ENCODE measurements at regions not wholly inside any gene's neighbourhood (a gene's known extent, or its start where the extent isn't known, plus 50 kb on each side); places are given as distances from the start of the nearest gene placed in this dataset.

- TF ChIP-seq CTCF (IDR thresholded peaks at IDR 0.05; ENCODE audit: insufficient read depth, missing control alignments) = no peak
- FAIRE-seq (no peak), DNase-seq (ENCODE audit: insufficient read length, low spot score) (no peak)
Observed at GRCh38 chr9:4353236-4353635, 53.4 kb upstream of the GLIS3 start.

- no peak for DNase-seq (ENCODE audit: insufficient read length, low spot score)
- TF ChIP-seq CTCF (IDR thresholded peaks at IDR 0.05; ENCODE audit: insufficient read depth, missing control alignments) = no peak
- FAIRE-seq = no peak
Observed at GRCh38 chr9:4349816-4350418, 50.0 kb upstream of the GLIS3 start.

Measured in D721Med (cell line).